CD8-positive, alpha-beta memory T cell (primary cell): ENCODE measurements at regions not wholly inside any gene's neighbourhood (a gene's known extent, or its start where the extent isn't known, plus 50 kb on each side); places are given as distances from the start of the nearest gene placed in this dataset.
A peak's percentile ranks its signal among the peaks of the same experiment; 100 is the strongest.

Experiments
- CTCF ChIA-PET: fragments of 350-600 bp; sonication (Branson Sonifier 250); formaldehyde crosslinking; loops from one replicate; lab custom pipeline; 2021; ENCODE audit warnings: antibody characterized with exemption; lab: Charles Lee
- POLR2A ChIA-PET: fragments of 350-600 bp; sonication (Branson Sonifier 250); formaldehyde crosslinking; loops from one replicate; lab custom pipeline; 2021; ENCODE audit warnings: antibody characterized with exemption; lab: Charles Lee
- DNase-seq, 5 donors: peaks; one replicate each; pipeline versions ENCODE4 v3.0.0 to v3.0.0-alpha.2; 2020 to 2022; ENCODE audit warnings: mixed read lengths in 1 of 5
- H3K27ac ChIP-seq: one replicate; pipeline ENCODE4 v1.7.0; 2013; ENCODE audit warnings: low read depth, mild to moderate bottlenecking, low read length, moderate library complexity
- H3K27me3 ChIP-seq: 2 replicates; pipeline ENCODE4 v1.7.0; 2013; ENCODE audit warnings: low read length, mild to moderate bottlenecking; ENCODE audit not compliant: insufficient read depth, poor library complexity, severe bottlenecking
- H3K36me3 ChIP-seq: 2 replicates; pipeline ENCODE4 v1.7.0; 2013; ENCODE audit warnings: mild to moderate bottlenecking, low read length, moderate library complexity; ENCODE audit not compliant: insufficient read depth
- H3K4me1 ChIP-seq: 2 replicates; pipeline ENCODE4 v1.7.0; 2013; ENCODE audit warnings: mild to moderate bottlenecking, low read length, moderate library complexity; ENCODE audit not compliant: insufficient read depth
- H3K4me3 ChIP-seq: 2 replicates; pipeline ENCODE4 v1.7.0; 2013; ENCODE audit warnings: mild to moderate bottlenecking, low read length
- H3K9me3 ChIP-seq: 2 replicates; pipeline ENCODE4 v1.7.0; 2013; ENCODE audit warnings: mild to moderate bottlenecking, low read length
- H3K27ac Mint-ChIP-seq, 8 donors: one replicate each; pipeline ENCODE4 v1.8.0; 2020 to 2021; ENCODE audit warnings: mixed read lengths in 8 of 8, mild to moderate bottlenecking in 6 of 8, inconsistent platforms in 3 of 8, moderate library complexity in 3 of 8
- H3K27me3 Mint-ChIP-seq, 2 donors: one replicate each; pipeline ENCODE4 v1.8.0; 2020 to 2021; ENCODE audit warnings: mixed read lengths in 2 of 2, mild to moderate bottlenecking in 1 of 2, moderate library complexity in 1 of 2
- H3K36me3 Mint-ChIP-seq, 3 donors: one replicate each; pipeline ENCODE4 v1.8.0; 2020 to 2021; ENCODE audit warnings: mixed read lengths in 3 of 3, inconsistent platforms in 1 of 3, mild to moderate bottlenecking in 1 of 3
- H3K4me1 Mint-ChIP-seq, 3 donors: one replicate each; pipeline ENCODE4 v1.8.0; 2020 to 2021; ENCODE audit warnings: mixed read lengths in 3 of 3, inconsistent platforms in 1 of 3, mild to moderate bottlenecking in 1 of 3
- H3K4me3 Mint-ChIP-seq, 7 donors: one replicate each; pipeline ENCODE4 v1.8.0; 2020 to 2021; ENCODE audit warnings: mixed read lengths in 7 of 7, mild to moderate bottlenecking in 6 of 7, moderate library complexity in 4 of 7, inconsistent platforms in 2 of 7
- H3K9me3 Mint-ChIP-seq, 5 donors: one replicate each; pipeline ENCODE4 v1.8.0; 2020 to 2022; ENCODE audit warnings: mixed read lengths in 5 of 5, mild to moderate bottlenecking in 3 of 5, moderate library complexity in 2 of 5, inconsistent platforms in 1 of 5

DNA sequence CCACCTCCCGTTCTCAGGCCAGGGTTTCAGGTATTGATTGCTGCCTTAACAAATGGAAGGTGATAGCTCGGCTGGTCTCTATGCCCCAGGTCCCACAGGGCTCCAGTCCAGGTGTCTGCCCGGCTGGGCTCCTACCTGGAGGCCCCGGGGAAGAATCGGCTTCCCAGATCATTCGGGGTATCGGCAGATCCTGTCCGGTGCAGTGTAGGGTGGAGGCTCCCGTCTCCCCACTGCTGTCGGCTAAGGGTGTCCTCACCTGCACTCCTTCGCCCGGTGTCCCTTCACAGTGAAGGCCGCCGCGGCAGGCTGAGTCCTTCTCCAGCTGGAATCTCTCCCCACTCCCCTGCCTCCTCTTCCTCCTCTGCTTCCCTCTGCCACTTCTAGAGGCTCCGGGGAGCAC lies 573.9 kb upstream of the SALL3 start:
- Histone ChIP-seq H3K4me1 (no peaks in the 10 kb centered on the region), H3K27me3 (no peaks in the 10 kb centered on the region), H3K4me3 (no peak overlapping the region), H3K27ac (no peak overlapping the region), H3K9me3 (no peaks in the 10 kb centered on the region), H3K36me3 (no peaks in the 10 kb centered on the region)
- Mint-ChIP-seq H3K27me3 (peaks cover 3 to 5% of the 10 kb centered on the region in 2 donors), H3K27ac (no peak overlapping the region), H3K36me3 (no peaks in the 10 kb centered on the region), H3K4me3 (no peak overlapping the region), H3K4me1 (peaks cover 8 to 15% (median 10%) of the 10 kb centered on the region in 3 donors), H3K9me3 (peaks cover 0 to 3% (median 0%) of the 10 kb centered on the region in 5 donors)
- ChIA-PET CTCF (no interaction called here), POLR2A (no interaction called here)
- no peak for DNase-seq

DNA sequence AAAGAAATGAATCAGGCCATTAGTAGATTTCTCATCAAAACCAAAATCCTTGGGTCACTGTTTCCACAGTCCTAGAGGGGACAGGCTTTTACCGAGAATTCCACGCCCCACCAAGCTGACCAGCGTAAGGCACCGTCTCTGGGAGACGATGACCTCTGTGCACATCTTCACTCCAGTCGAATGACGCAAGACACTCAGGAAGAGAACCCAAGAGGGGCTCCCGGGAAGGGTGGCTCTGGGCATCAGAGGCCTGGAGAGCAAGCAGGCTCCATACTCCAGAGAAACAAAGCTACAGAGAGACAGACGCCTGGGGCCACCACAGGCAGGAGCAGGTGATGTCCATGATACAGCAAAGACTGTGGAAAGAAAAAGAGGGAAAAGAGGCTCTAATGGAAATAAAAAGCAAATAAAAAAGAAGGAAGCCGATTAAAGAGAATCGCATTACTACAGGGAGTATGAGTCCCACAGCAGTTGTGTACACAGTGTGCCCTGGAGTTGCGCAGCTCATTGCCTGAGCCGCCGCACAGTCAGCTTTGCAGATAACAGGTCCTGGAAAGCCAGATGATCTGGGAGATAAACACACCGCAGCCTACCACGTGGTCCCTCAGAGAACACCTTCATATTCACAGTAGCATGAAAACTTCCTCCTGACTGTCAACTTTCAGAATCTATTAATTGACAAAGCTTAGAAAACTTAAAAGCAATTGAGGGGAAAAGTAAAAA lies 572.7 kb upstream of the SALL3 start:
- no peak overlapping the region for H3K27ac ChIP-seq
- no peak overlapping the region for H3K4me3 Mint-ChIP-seq
- no peak for DNase-seq
- no peaks in the 10 kb centered on the region for H3K36me3 ChIP-seq
- no peaks in the 10 kb centered on the region for H3K9me3 ChIP-seq
- H3K4me3 ChIP-seq, result no peak overlapping the region
- peaks cover 8 to 15% (median 10%) of the 10 kb centered on the region in 3 donors for H3K4me1 Mint-ChIP-seq
- CTCF ChIA-PET, result no interaction called here
- H3K27ac Mint-ChIP-seq, result peak overlapping the region in 1 of 8 donors; percentile 87
- H3K9me3 Mint-ChIP-seq, result peaks cover 0 to 3% (median 0%) of the 10 kb centered on the region in 5 donors
- no peaks in the 10 kb centered on the region for H3K4me1 ChIP-seq
- H3K27me3 Mint-ChIP-seq, result peaks cover 3 to 5% of the 10 kb centered on the region in 2 donors
- POLR2A ChIA-PET, result no interaction called here
- no peaks in the 10 kb centered on the region for H3K36me3 Mint-ChIP-seq
- no peaks in the 10 kb centered on the region for H3K27me3 ChIP-seq

DNA sequence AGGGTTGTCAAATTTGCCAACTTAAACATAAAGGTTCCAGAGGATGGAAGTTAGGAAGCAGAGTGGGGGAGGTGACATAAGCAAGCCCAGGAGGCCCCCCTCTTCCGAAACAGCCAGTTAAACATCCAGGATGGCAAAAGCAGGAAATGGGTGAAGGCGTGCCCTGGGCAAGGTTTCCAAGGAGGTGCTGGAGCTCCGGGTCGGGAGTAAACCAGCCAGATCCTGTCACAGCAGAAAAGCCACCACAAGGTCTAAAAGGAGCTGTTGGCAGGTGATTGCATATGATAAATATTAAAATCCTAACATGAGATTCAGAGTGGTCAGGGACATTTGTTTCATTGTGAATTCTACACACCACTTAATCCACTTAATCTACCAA lies 572.2 kb upstream of the SALL3 start:
- ChIA-PET POLR2A (no interaction called here), CTCF (no interaction called here)
- H3K27me3 Mint-ChIP-seq, result peaks cover 3 to 5% of the 10 kb centered on the region in 2 donors
- peaks cover 0 to 3% (median 0%) of the 10 kb centered on the region in 5 donors for H3K9me3 Mint-ChIP-seq
- H3K27ac Mint-ChIP-seq, result peak overlapping the region in 1 of 8 donors; percentile 87
- Histone ChIP-seq H3K4me1 (no peaks in the 10 kb centered on the region), H3K4me3 (no peak overlapping the region), H3K27ac (no peak overlapping the region), H3K9me3 (no peaks in the 10 kb centered on the region), H3K36me3 (no peaks in the 10 kb centered on the region), H3K27me3 (no peaks in the 10 kb centered on the region)
- no peak for DNase-seq
- H3K4me3 Mint-ChIP-seq, result no peak overlapping the region
- H3K36me3 Mint-ChIP-seq, result no peaks in the 10 kb centered on the region
- peaks cover 8 to 15% (median 10%) of the 10 kb centered on the region in 3 donors for H3K4me1 Mint-ChIP-seq

DNA sequence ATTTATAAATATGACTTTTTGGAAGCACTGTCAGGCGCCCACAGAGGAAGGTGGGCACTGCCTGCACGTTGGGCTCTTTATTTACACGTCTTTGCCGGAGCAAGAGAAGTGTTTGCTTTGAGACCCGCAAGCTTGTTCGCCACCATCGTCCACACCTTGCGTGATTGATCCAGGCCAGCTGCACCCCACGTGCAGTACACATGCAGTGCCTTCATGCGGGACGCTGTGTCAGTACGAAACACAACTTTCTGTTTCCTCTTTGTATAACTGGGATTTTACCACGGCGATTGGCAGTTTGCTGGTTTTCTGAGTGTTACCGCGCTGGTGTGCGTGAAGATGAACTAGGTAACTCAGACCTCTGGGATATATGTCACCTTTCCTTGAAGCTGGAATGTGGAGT lies 571.0 kb upstream of the SALL3 start:
- Histone ChIP-seq H3K36me3 (no peaks in the 10 kb centered on the region), H3K4me1 (no peaks in the 10 kb centered on the region), H3K27ac (no peak overlapping the region), H3K4me3 (no peak overlapping the region), H3K9me3 (no peaks in the 10 kb centered on the region), H3K27me3 (no peaks in the 10 kb centered on the region)
- DNase-seq, result no peak
- H3K4me3 Mint-ChIP-seq, result no peak overlapping the region
- no peaks in the 10 kb centered on the region for H3K36me3 Mint-ChIP-seq
- H3K4me1 Mint-ChIP-seq, result peaks cover 8 to 15% (median 10%) of the 10 kb centered on the region in 3 donors
- no peak overlapping the region for H3K27ac Mint-ChIP-seq
- H3K27me3 Mint-ChIP-seq, result peaks cover 3 to 5% of the 10 kb centered on the region in 2 donors
- H3K9me3 Mint-ChIP-seq, result peaks cover 0 to 3% (median 0%) of the 10 kb centered on the region in 5 donors
- ChIA-PET CTCF (no interaction called here), POLR2A (no interaction called here)

DNA sequence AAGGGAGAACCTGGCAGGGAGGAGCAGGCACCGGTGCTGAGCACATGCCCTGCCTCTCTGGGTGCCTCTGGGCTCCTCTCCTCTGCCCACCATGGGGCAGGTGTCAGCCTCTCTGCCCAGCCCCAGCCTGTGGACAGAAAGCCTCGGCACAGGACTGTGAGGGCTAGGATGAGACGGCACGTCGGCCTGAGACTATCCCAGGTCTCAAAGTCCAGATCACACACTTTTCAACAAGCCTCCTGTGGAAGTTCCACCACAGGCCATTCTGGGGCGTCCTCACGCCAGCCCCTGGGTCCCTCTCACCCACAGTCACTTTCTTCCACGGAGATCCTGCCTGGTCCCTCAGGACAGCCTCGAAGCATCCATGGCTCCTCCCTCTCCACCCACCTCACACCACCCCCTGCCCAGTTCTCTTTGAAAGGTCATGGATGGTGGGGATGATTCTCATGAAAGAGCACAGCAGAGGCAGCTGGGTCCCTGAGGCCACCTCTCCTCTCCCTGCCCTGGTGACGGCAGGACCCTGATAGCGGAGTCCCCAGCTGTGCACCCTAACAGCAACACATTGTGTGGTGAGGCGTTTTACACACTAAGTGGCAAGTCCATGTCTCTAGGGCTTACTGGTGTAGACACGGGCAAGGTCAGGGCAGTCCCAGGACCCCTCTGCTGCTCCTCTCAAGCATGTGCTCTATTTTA lies 569.4 kb upstream of the SALL3 start:
- H3K36me3 Mint-ChIP-seq, result no peaks in the 10 kb centered on the region
- H3K36me3 ChIP-seq, result no peaks in the 10 kb centered on the region
- POLR2A ChIA-PET, result no interaction called here
- no peaks in the 10 kb centered on the region for H3K27me3 ChIP-seq
- no peak overlapping the region for H3K4me3 ChIP-seq
- no peak for DNase-seq
- H3K27ac Mint-ChIP-seq, result no peak overlapping the region
- H3K4me3 Mint-ChIP-seq, result no peak overlapping the region
- peaks cover 0 to 3% (median 0%) of the 10 kb centered on the region in 5 donors for H3K9me3 Mint-ChIP-seq
- CTCF ChIA-PET, result no interaction called here
- no peaks in the 10 kb centered on the region for H3K9me3 ChIP-seq
- peaks cover 2 to 3% of the 10 kb centered on the region in 2 donors for H3K27me3 Mint-ChIP-seq
- peaks cover 8 to 15% (median 10%) of the 10 kb centered on the region in 3 donors for H3K4me1 Mint-ChIP-seq
- no peaks in the 10 kb centered on the region for H3K4me1 ChIP-seq
- H3K27ac ChIP-seq, result no peak overlapping the region

DNA sequence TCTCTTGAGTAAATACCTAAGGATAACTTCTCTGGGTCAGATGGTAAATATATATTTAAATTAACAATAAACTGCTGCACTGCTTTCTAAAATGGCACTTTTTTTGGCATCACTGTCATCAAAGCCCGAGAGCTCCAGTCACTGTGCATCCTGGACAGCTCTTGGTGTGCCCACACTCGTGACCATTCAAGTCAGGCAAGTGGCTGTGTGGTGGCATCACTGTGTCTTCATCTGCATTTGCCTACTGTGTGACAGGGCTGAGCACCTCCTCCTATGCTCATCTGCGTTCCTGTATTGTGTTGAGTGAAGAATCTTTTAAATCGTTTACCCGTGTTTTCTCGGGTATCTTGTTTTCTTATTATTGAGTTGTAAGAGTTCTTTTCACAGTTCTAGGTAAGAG lies 568.1 kb upstream of the SALL3 start:
- Histone ChIP-seq H3K9me3 (no peaks in the 10 kb centered on the region), H3K4me1 (no peaks in the 10 kb centered on the region), H3K36me3 (no peaks in the 10 kb centered on the region), H3K27me3 (no peaks in the 10 kb centered on the region), H3K27ac (no peak overlapping the region), H3K4me3 (no peak overlapping the region)
- Mint-ChIP-seq H3K36me3 (no peaks in the 10 kb centered on the region), H3K4me3 (no peak overlapping the region), H3K4me1 (peaks cover 8 to 15% (median 10%) of the 10 kb centered on the region in 3 donors), H3K9me3 (peaks cover 0 to 3% (median 0%) of the 10 kb centered on the region in 5 donors), H3K27ac (no peak overlapping the region), H3K27me3 (peaks cover 0 to 3% of the 10 kb centered on the region in 2 donors)
- ChIA-PET POLR2A (no interaction called here), CTCF (no interaction called here)
- no peak for DNase-seq

DNA sequence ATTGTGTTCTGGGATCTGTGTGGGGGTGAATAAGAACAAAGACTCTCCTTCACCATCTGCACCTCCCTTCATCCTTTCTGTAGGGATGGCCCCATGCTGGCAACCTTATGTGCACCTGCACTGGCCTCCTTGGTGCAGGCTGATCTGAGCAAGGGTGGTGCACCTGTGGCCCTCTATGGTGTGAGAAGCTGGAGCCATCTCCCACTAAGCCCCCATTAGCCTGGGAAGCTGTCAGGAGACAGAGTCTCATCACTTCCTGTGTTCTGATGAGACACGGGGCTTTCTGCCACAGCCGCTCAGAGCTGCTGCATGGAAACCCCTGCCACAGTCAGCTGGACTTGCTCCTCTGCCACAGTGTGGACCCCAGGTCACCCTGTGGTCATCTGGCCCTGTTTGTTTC lies 565.3 kb upstream of the SALL3 start:
- Histone ChIP-seq H3K4me1 (no peaks in the 10 kb centered on the region), H3K4me3 (no peak overlapping the region), H3K9me3 (no peaks in the 10 kb centered on the region), H3K27me3 (no peaks in the 10 kb centered on the region), H3K27ac (no peak overlapping the region), H3K36me3 (no peaks in the 10 kb centered on the region)
- no peaks in the 10 kb centered on the region for H3K36me3 Mint-ChIP-seq
- H3K27me3 Mint-ChIP-seq, result peaks cover 0 to 3% of the 10 kb centered on the region in 2 donors
- peaks cover 0 to 3% (median 0%) of the 10 kb centered on the region in 5 donors for H3K9me3 Mint-ChIP-seq
- ChIA-PET POLR2A (no interaction called here), CTCF (no interaction called here)
- no peak overlapping the region for H3K27ac Mint-ChIP-seq
- DNase-seq, result no peak
- H3K4me3 Mint-ChIP-seq, result no peak overlapping the region
- no peaks in the 10 kb centered on the region for H3K4me1 Mint-ChIP-seq

DNA sequence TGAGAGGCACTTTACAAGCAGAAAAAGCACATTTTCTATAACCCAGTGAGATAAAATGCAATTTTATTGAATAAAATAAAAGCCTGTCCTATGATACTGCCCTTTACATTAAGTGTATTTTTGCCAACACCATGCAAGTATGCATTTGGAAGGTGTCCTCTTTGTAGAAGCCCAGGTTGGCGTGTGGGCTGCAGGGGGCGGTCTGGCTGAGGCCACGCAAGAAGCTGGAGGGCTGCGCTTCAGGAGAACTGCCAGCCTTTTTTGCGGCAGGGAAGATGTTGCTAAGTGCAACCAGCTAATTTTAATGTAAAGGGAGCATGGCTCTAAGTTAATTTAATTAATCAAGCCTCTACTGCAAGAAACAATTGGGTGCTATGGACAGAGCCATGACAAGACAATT lies 562.8 kb upstream of the SALL3 start:
- no peaks in the 10 kb centered on the region for H3K4me1 ChIP-seq
- Mint-ChIP-seq H3K4me1 (no peaks in the 10 kb centered on the region), H3K27me3 (peaks cover 0 to 2% of the 10 kb centered on the region in 2 donors), H3K36me3 (no peaks in the 10 kb centered on the region), H3K4me3 (no peak overlapping the region), H3K9me3 (no peaks in the 10 kb centered on the region), H3K27ac (no peak overlapping the region)
- no peak overlapping the region for H3K27ac ChIP-seq
- H3K9me3 ChIP-seq, result no peaks in the 10 kb centered on the region
- ChIA-PET POLR2A (no interaction called here), CTCF (no interaction called here)
- no peak overlapping the region for H3K4me3 ChIP-seq
- DNase-seq, result no peak
- no peaks in the 10 kb centered on the region for H3K27me3 ChIP-seq
- H3K36me3 ChIP-seq, result no peaks in the 10 kb centered on the region
